Stimulated activated CD4-positive, alpha-beta T cell treated with anti-CD3 and anti-CD28 coated beads, Interleukin-2, amount 100 ng/mL, for 48 hours (primary cell): ENCODE measurements at regions not wholly inside any gene's neighbourhood (a gene's known extent, or its start where the extent isn't known, plus 50 kb on each side); places are given as distances from the start of the nearest gene placed in this dataset.
"Not testable (repeated sequence)": the region's sequence is repeated elsewhere in the genome, so short reads cannot be mapped to it uniquely, and the experiment has no call there.

Source experiments
- DNase-seq, 2 donors: peaks; one replicate each; pipeline ENCODE4 v3.0.0-alpha.2; 2020

DNA sequence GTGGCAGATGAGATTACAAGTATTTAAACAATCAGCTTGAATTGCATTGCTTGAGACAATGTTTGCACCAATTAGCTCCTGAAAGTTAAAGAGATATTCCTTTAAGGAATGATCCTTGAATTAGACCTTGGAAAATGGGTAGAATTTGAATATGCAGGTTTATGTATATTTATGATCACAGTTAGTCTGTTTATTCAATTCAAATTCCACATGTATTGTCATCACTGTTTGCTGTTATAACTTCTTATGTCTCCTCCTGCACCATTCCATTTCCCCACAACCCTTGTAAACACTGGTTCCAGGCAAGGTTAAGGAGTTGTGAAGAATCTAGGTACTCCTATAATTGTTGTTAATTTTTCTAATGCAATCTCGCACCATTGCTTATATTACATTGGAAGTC is 518.2 kb upstream of the PBX1 start:
- DNase-seq: no peak

DNA sequence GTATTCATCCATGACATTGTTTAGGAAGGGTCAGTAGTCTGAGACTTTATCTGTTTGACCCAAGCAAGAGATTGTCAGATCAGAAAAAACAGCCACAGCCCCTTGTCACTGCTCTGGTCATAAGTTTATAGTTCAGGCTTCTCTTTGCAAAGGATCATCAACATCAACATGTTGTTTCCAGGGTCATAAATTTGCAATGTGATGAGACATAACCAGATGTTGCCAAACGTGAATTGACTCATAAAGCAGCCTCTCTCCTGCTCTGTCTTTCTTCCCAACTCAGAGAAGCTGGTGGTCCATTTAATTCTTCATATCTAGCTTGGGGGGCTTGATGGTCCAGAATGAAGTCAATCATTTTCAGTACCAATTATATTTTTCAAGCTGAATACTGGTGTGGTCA is 507.2 kb upstream of the PBX1 start:
- DNase-seq: no peak

DNA sequence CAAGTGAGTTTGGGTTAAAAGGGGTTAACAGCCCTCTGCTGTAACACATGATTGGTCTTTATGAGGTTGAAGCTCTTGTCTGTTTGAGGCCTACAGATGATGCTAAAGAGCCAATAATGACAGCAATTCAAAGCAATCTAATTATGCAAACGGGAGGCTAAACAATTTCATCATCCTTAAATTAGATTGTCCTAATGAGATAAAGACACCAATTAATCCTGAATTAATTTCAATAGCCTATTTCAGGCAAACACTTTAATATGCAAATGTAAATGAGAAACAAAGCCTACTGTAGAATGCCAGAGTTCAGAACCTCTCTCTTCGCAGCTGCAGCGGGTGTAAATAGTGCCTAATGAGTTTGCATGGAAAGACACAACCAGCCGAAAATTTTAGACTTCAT is 504.7 kb upstream of the PBX1 start:
- no peak for DNase-seq

DNA sequence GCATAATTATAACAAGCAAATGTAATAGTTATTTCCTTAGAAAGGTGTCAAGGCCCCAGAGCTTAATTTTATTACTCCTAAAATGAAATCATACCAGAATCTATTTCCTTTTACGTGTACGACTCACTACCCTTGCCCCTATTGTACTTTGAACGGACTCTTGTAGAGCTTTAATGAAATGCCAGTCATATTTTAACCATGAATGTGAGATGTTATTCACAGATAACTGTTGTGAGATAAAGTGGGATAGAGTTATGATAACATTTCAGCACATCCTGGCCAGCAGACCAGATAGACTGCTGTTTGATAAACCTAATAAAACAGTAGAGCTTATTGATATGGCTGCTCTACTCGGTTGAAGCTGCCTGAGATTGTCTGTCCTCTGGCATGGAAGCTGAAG is 500.8 kb upstream of the PBX1 start:
- DNase-seq: no peak

DNA sequence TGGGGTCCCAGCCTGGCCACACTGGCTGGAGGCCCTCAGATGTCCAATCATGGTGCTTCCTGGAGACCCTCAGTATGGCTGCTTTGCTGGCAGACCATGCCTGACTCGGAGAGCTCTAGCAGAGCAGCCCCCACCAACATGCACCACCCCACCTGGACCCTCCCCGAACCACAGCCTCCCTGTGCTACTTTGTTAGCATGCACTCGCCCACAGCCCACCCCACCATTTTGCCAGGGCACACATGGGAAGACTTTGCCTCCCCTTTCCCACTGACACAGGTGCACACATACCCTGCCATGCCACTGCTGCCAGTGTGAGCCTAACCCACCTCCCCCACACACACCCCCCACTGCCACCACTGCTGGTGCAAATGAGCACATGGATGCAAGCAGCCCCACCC is 497.5 kb upstream of the PBX1 start:
- no peak for DNase-seq

DNA sequence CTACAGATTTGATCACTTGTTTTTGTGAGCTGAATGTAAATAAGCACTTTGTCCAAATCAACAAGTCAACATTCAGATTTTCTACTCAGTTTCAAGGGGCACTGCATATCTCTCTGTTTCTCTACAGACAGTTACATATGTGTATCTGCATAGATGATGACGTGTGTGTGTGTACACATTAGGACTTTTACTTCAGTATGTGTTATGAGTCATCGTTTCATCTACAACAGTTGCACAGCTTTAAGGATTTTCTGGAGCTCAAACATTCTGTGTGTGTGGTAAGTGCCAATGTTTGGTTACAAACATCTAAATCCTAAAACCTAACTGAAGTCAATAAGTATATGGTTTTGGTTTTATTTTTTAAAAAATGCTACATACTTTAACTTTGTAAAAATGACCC is 494.5 kb upstream of the PBX1 start:
- DNase-seq: no peak

DNA sequence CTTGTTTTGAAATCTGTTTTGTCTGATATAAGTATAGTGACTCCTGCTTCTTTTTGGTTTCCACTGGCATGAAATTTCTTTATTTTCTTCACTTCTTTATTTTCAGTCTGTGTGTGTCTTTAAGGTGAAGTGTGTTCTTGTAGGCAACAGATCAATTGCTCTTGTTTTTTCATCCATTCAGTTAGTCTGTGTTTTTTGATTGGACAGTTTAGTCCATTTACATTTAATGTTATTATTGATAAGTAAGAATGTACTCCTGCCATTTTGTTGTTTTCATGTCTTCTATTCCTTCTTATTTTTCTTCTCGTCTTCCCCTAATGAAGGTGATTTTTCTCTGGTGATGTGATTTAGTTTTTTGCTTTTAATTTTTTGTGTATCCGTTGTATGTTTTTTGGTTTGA is 487.7 kb upstream of the PBX1 start:
- DNase-seq: no peak

DNA sequence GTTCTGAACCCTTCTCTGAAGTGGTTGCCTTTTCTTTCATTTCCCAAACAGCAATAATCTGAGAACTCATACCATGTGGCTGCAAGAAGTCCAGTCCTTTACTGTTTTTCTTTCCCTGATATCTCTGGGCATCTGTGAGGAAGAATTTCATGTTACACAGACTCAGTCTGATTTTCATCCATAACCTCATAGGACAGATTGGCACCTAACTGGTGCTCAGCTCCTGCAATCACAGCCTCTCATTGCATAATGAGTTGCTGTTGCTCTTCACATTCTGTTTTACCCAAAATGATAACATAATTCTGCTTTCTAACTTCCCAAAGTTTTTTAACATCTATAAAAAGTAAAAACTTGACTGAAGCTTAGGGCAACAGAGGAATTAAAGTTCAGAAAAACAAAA is 472.2 kb upstream of the PBX1 start:
- DNase-seq: no peak

DNA sequence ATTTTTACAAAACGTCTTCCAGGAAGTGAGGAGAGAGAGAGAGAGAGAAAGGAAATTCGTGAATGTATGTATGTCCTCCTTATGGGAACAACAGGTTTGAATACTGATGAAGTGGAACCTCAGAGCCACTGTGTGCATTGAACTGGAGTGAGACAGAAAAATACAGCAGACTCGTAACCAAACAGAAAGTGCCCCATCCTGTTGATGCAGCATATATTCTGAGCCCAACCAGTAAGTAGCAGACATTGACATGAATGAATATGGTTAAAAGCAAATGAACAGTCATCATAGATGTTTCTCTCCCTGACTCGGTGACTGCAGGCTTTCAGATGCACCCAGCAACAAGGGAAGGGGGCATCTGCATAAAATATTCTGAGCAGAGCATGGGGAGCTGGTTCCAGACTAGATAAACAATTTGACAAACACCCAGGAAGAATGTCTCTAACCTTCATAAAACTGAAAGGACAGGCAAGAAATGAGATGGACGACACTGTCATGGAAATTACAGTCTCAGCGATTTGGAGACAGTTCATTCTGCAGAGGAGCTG is 471.0 kb upstream of the PBX1 start:
- no peak for DNase-seq

DNA sequence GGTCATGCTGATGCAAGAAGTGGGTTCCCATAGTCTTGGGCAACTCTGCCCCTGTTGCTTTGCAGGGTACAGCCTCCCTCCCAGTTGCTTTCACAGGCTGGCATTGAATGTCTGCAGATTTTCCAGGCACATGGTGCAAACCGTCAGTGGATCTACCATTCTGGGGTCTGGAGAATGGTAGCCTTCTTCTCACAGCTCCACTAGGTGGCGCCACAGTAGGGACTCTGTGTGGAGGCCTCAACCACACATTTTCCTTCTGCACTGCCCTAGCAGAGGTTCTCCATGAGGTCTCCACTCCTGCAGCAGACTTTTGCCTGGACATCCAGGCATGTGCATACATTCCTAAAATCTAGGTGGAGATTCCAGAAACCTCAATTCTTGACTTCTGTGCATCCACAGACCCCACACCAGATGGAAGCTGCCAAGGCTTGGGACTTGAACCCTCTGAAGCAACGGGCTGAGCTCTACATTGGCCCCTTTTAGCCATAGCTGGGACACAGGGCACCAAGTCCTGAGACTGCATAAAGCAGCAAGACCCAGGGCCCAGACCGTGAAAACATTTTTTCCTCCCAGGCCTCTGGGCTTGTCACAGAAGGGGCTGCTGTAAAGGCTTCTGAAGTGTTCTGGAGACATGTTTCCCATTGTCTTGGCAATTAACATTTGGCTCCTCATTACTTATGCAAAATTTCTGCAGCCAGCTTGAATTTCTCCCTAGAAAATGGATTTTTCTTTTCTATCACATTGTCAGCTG is 466.2 kb upstream of the PBX1 start:
- DNase-seq: peak in 1 of 2 donors; percentile 7

DNA sequence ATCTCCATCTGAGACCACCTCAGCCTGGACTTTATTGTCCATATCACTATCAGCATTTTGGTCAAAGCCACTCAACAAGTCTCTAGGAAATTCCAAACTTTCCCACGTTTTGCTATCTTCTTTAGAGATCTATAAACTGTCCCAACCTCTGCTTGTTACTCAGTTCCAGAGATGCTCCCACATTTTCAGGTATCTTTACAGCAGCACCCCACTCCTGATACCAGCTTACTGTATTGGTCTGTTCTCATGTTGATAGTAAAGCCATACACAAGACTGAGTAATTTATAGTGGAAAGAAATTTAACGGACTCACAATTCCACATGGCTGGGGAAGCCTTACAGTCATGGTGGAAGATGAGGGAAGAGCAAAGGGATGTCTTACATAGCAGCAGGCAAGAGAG is 465.4 kb upstream of the PBX1 start:
- no peak for DNase-seq

DNA sequence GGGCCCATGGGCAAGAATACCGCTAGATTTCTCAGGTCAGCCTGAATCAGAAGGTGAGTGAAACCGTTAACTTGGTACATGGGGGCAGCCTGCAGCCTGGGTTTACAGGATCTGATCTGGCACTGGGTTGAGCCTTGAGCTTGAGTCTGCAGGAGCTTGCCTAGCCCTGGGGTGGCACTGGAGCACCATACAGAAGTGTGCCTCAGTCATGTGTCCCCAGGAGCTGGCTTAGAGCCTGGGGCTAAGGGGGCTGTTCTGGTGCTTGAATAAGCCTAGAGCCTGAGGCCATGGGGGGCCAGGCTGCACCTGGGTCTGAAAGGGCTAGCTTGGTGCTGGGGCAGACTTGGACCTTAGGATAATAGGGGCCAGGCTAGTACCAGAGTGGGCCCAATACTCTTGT is 457.2 kb upstream of the PBX1 start:
- DNase-seq: no peak

DNA sequence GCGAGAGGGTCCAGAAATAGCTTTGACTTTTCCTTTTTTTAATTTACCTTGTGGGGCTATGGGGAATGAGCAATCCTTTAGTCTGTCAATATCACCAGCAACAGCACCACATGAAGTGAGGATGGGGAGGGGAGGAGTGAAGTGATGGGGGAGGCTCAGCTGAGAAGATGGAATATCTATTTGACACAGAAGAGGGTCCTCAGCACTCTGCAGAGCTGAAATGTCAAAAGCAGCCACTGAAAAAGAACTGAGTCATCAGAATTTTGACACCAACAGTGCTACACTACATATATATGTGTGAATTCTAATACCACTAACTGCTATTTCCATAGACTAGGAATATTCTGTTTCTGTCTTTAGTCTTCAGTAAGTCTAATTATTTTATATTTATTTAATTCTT is 427.0 kb upstream of the PBX1 start:
- DNase-seq: no peak

DNA sequence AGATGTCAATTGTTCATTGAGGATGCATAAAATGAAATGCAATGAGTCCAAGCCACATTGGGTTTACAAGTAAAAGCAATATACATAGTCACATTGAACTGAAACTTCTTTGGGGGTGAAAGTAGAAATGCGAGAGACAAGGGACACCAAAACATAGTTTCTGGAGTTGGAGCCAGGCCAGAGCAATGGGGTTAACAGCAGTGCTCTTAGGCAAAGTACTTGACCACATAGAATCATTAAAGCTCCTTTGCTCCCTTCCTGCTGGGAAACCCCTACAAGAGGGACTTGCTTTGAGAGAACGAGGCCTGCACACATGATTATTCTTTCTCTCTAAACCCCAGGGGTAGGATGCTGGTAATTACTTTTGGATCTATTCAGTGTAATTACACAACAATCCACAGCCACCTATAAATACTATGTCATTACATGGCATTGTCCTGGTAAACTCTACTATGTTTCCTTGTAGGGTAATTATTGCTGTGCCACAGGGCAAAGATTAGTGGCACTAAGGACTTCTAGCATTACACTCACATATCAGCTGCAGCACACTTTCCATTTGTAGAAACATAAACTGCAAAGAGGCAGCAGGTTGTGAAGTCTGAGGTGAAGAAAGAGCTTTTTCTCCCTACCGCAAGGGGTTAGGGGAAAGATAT is 421.6 kb upstream of the PBX1 start:
- DNase-seq: no peak

DNA sequence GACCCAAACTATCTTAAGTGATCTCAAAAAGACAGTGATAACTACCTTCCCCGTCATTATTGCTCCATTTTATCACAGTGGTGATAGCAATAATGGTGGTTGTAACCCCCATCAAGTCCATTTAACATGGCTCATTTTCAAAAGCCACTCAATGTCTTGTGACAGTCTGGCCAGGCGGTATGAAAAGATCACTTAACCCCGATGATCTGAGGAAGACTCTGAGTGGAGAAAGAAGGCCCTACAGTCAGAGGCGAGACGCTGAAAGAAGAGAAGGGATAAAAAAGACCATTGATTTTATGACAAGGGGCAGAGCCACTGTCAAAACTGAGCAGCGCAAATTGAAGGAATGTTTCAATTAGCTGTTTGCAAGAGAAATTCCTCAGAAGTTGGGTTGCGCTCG is 417.2 kb upstream of the PBX1 start:
- no peak for DNase-seq

DNA sequence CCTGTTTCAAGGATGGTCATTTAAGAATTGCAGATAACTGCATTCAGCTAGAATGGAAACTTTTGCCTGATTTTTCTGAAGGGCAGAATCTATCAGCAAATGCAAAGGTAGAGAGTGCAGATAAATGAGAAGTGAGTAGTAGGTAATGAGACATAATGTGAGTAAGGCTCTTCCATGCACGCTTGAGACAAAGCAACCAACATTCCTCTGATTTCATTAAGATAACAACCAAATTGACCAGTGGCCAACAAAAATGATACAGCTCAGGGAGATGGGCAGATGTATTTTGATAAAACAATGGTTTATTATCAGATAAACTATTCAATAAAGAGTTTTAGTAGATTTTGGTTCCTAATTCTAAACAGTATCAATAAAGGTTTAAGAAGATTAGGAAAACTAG is 404.4 kb upstream of the PBX1 start:
- DNase-seq: no peak

DNA sequence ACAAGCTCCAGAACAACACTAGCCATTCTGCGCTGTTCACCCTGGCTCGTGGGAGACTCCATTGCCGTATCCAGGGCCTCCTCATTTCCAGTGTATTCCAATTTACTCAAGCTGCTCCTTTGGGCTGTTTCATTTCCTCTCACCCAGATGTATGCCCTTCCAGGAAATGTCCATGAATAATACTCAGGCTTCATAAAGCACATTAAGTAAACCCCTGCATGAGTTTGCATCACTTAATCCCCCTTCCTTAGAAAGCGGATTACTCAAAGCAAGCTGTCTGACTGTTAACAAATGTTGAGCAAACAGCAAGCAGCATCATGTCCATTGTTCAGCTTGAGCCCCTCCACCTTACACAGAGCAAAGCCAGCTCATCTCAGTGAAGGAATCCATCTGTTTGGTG is 403.6 kb upstream of the PBX1 start:
- no peak for DNase-seq

DNA sequence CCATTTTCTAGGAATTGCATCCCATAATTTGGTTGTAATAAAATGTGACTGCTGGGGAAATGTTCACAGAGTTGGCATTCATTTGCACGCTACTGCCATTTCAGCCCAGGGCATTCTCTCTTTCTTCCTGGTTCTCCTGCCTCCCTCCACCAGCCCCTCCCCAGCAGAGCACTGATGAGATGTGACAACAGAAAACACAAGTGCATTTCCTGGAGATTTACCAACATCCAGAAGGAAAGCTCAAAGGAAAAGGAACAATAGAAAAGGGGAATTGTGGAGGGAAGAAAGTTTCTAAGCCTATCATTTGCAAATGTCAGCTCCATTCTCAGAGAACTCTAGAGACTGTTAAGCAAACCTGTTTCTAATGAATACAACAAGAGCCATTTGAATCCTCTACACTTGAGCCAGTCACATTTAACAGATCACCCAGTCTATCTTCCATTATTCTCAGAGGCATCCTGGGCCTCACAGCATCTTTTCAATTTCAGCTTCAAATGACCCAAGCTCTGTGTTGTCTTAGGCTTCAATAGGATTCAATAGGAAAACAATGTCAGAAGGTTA is 395.6 kb upstream of the PBX1 start:
- no peak for DNase-seq

DNA sequence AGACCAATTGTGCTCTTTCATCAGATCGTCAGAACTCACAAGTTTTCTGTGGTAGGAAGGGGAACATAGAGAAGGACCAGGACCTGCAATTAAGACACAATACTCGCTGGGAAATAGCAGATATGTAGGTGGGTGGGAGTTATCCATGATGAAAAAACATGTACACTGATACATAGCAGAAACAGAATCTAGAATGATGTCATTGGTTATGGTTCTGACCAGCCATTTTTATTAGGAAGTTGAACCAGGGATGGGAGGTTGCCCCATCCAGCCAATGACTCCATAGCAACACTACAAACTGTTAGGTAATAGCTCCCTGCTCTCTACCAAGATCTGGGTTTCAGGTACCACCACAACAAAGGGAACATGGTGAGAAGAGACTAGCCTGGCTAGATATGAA is 393.5 kb upstream of the PBX1 start:
- no peak for DNase-seq

DNA sequence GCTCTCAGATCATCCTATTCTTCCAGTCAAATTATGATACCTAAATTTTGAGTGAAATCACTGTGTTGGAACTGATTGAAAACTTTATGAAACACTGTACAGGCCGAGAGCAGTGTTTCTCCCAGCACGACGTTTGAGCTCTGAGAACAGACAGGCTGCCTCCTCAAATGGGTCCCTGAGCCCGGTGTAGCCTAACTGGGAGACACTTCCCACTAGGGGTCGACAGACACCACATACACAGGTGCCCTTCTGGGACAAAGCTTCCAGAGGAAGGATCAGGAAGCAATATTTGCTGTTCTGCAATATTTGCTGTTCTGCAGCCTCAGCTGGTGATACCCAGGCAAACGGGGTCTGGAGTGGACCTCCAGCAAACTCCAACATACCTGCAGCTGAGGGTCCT is 392.5 kb upstream of the PBX1 start:
- not testable (repeated sequence) for DNase-seq

DNA sequence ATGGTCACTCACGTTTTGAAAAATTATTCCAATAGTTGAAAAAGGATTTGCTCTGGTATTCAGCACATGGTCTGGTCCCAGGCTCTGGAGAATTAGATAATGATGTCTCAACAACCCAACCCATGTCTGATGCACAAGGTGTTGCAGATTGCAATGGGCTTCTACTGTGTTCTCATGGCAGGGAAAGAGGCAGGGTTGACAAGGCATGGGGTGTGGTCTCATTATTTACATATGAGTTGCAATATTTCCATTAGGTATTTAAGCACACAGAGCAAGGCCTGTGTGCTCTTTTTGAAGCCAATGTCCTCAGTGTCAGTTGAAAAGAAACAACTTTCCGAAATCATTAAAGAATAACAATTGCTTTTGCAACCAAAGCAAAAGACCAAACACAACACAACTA is 381.9 kb upstream of the PBX1 start:
- no peak for DNase-seq

DNA sequence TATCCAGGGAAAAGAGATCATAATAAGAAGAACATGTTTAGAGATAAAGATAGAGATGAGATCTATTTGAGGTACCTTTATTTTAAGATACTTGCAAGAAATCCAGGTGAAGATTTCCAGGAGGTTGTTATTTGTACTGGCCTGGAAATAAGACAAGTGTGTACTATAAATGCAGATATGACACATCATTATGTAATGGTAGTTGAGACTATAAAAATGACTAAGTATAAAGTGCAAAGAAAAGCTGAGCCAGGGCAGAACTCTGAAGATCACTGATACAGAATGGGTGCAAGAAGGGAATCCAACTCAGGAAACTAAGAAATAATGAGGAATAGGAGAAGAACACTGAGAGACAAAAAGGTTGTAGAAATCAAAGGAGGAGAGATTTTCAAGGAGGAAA is 378.2 kb upstream of the PBX1 start:
- DNase-seq: no peak

DNA sequence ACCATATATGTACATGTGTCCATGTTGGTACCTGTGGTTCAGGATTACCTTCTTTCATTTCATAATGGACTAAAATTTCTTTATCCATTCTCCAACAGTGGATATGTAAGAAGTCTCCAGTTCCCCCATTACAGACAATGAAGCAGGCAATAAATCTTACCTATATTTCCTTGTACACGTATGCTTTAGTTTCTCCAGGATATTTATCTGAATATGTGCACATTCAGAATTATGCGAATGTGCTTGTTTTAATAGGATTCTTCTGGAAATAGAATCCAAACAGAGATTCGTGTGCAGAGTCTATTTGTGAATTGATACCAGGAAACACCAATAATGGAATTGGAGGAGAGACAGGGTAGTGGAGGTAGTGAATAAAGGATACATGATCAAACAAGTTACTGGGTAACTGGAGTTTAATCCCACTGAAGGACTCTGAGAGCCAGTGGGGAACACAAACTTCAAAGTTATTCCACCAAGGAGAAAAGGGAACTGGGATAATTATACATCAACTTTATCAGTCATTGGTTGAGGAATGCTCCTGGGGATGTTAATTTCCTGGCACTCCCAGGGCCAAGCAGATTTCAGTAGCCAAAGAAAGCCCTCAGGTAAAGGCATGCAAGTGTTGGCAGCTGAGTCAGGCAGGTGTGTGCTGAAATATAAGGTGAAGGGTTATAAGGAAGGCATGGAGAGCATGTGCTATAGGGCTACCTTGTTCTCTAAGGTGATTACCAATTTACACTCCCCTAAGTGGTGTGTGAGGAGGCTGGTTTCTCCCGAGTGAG is 374.9 kb upstream of the PBX1 start:
- no peak for DNase-seq

DNA sequence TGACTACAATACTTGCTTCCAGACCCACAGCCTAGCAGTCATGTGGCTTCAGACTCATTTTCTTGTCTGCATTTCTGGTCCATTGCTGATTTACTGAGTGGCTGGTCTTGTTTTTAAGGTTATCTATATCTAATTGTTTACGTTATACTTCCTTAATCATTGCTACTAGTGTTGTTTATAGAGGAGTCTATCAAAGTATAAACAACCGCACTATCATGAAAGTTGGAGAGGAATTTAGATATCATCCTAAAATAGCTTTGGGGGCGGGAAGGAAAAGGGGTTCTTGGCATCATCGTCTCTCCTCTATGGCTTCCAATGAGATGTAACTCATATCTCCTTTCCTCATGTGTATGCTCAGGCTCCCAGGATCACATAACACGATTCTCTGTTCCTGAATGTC is 372.1 kb upstream of the PBX1 start:
- DNase-seq: no peak
